ENCODE measurements at regions not wholly inside any gene's neighbourhood (a gene's known extent, or its start where the extent isn't known, plus 50 kb on each side); places are given as distances from the start of the nearest gene placed in this dataset.

- TF ChIP-seq POLR2A (IDR thresholded peaks at IDR 0.05; ENCODE audit: low read depth, low read length) (no peak), TAF1 (IDR thresholded peaks at IDR 0.05; ENCODE audit: borderline replicate concordance, low read depth, low read length) (no peak), POLR2AphosphoS5 (IDR thresholded peaks at IDR 0.05; ENCODE audit: low read depth, low read length) (no peak)
Measured at GRCh38 chr11:27276141-27276540, 86.9 kb downstream of the CCDC34 start.

Data from GM12892 (cell line).